ENCODE measurements at regions not wholly inside any gene's neighbourhood (a gene's known extent, or its start where the extent isn't known, plus 50 kb on each side); places are given as distances from the start of the nearest gene placed in this dataset.

DNA sequence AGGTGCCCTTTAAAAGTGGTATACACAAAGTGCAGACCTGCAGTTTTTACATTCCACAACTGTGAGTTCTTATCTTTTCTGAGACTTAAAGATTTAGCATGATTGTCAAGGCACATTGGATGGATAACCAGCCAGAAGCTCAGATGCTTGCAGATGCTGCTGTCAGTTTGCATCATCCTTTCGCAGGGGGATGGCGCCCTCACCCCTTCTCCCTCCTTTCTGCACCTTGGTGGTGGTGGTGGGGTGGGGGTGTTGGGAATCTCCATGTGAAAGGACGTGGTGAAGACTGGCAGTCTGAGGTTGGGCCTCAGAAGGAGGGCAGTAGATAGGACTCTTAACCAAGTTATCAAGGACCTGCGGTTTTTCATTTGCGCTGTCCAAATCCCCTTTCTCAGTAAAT, 309.6 kb upstream of the SEMA6D start:
- TF ChIP-seq, protein P1, sequence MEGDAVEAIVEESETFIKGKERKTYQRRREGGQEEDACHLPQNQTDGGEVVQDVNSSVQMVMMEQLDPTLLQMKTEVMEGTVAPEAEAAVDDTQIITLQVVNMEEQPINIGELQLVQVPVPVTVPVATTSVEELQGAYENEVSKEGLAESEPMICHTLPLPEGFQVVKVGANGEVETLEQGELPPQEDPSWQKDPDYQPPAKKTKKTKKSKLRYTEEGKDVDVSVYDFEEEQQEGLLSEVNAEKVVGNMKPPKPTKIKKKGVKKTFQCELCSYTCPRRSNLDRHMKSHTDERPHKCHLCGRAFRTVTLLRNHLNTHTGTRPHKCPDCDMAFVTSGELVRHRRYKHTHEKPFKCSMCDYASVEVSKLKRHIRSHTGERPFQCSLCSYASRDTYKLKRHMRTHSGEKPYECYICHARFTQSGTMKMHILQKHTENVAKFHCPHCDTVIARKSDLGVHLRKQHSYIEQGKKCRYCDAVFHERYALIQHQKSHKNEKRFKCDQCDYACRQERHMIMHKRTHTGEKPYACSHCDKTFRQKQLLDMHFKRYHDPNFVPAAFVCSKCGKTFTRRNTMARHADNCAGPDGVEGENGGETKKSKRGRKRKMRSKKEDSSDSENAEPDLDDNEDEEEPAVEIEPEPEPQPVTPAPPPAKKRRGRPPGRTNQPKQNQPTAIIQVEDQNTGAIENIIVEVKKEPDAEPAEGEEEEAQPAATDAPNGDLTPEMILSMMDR (IDR thresholded peaks at IDR 0.05) = no peak
- no peak for TF ChIP-seq EZH2 (IDR thresholded peaks at IDR 0.05; ENCODE audit: borderline replicate concordance, insufficient read depth, low read depth, low read length, poor library complexity, severe bottlenecking)

All from B cell (primary cell).